HCT116 (cell line): ENCODE measurements at regions not wholly inside any gene's neighbourhood (a gene's known extent, or its start where the extent isn't known, plus 50 kb on each side); places are given as distances from the start of the nearest gene placed in this dataset.

Experiments
- ATAC-seq: fragments of 200-7000 bp; cut with Tn5 transposase; 2 replicates; pipeline ENCODE4 v1.9.1; 2020; ENCODE audit warnings: mild to moderate bottlenecking, moderate library complexity
- BruUV-seq: library from RNA; stranded (reverse); fragments of 400-500 nt; replicated peaks from 2 replicates; lab custom pipeline; 2021; lab: Mats Ljungman, UMichigan
- CTCF ChIA-PET: fragments of 300-600 bp; sonication (Branson Sonifier 250); formaldehyde crosslinking; loops from one replicate; lab custom pipeline; 2021; ENCODE audit warnings: antibody characterized with exemption; lab: Charles Lee
- POLR2A ChIA-PET: fragments of 300-600, 350-600 bp; sonication (Branson Sonifier 250); formaldehyde crosslinking; loops from one replicate; lab custom pipeline; 2021; ENCODE audit warnings: antibody characterized with exemption; lab: Charles Lee
- RAD21 ChIA-PET, 2 experiments: fragments of 300-600 bp; sonication (Branson Sonifier 250); formaldehyde crosslinking; loops; one replicate each; lab custom pipeline; 2023; ENCODE audit warnings: low total read pairs in 2 of 2; ENCODE audit not compliant: uncharacterized antibody in 2 of 2, unreplicated experiment in 2 of 2, low non-redundant PET in 1 of 2; lab: Charles Lee
- DNase-seq: peaks from one replicate; pipeline ENCODE4 v3.0.0-alpha.2; 2010; ENCODE audit warnings: low read depth, low spot score
- H2AFZ ChIP-seq: fragments of 200-600 bp; shearing (Covaris generic), sonication (generic); 2 replicates; pipeline ENCODE4 v1.6.1; 2017; ENCODE audit warnings: low read depth, mixed run types, mixed read lengths, antibody characterized with exemption, low read length; ENCODE audit not compliant: poor library complexity, severe bottlenecking
- H3K27ac ChIP-seq: 2 replicates; pipeline ENCODE4 v1.5.1; 2012; ENCODE audit warnings: low read depth, low read length
- H3K27me3 ChIP-seq: fragments of 200-600 bp; sonication (generic); 2 replicates; pipeline ENCODE4 v1.6.1; 2016; ENCODE audit warnings: mixed run types, low read length, mixed read lengths; ENCODE audit not compliant: insufficient read depth
- H3K36me3 ChIP-seq, 2 experiments: fragments of 200-500 bp in 1 of 2; fragments of 200-600 bp in 1 of 2; sonication (Bioruptor generic) in 1 of 2; sonication (generic) in 1 of 2; 2 replicates each; pipeline versions ENCODE4 v1.5.1 to v1.6.1; 2014 to 2016; ENCODE audit warnings: low read length in 2 of 2, inconsistent platforms in 1 of 2, mixed read lengths in 1 of 2, mixed run types in 1 of 2; ENCODE audit not compliant: insufficient read depth in 2 of 2, control insufficient read depth in 1 of 2
- H3K4me1 ChIP-seq, 2 experiments: fragments of 200-600 bp in 1 of 2; sonication (generic) in 1 of 2; 2 replicates each; pipeline versions ENCODE4 v1.5.1 to v1.6.1; 2012 to 2017; ENCODE audit warnings: low read length in 2 of 2, inconsistent platforms in 1 of 2, mild to moderate bottlenecking in 1 of 2, mixed read lengths in 1 of 2, mixed run types in 1 of 2, moderate library complexity in 1 of 2; ENCODE audit not compliant: insufficient read depth in 2 of 2, control insufficient read depth in 1 of 2
- H3K4me2 ChIP-seq: fragments of 200-600 bp; sonication (generic); 2 replicates; pipeline ENCODE4 v1.6.1; 2017; ENCODE audit warnings: mixed run types, low read length, mixed read lengths
- H3K4me3 ChIP-seq, 2 experiments: fragments of 200-600 bp in 1 of 2; sonication (generic) in 1 of 2; replicated peaks in 1 of 2; 2 replicates each; pipeline ENCODE4 v1.5.1; 2011 to 2016; ENCODE audit warnings: low read length in 2 of 2, control low read depth in 1 of 2, low read depth in 1 of 2, mild to moderate bottlenecking in 1 of 2, mixed read lengths in 1 of 2, mixed run types in 1 of 2
- H3K79me2 ChIP-seq: fragments of 200-600 bp; sonication (generic); 2 replicates; pipeline ENCODE4 v1.6.1; 2017; ENCODE audit warnings: mild to moderate bottlenecking, mixed run types, low read length, moderate library complexity, mixed read lengths; ENCODE audit not compliant: insufficient read depth
- H3K9ac ChIP-seq: fragments of 200-600 bp; sonication (generic); 2 replicates; pipeline ENCODE4 v1.6.1; 2016; ENCODE audit warnings: low read length, mixed read lengths
- H3K9me2 ChIP-seq: fragments of 200-600 bp; sonication (generic), shearing (Covaris generic); 2 replicates; pipeline ENCODE4 v1.6.1; 2017; ENCODE audit warnings: mixed run types, mild to moderate bottlenecking, moderate library complexity; ENCODE audit not compliant: insufficient read depth
- H3K9me3 ChIP-seq, 2 experiments: fragments of 200-500 bp in 1 of 2; fragments of 200-600 bp in 1 of 2; sonication (Bioruptor generic) in 1 of 2; sonication (generic) in 1 of 2; 2 replicates each; pipeline ENCODE4 v1.6.1; 2014 to 2017; ENCODE audit warnings: low read length in 2 of 2, mixed read lengths in 2 of 2, inconsistent platforms in 1 of 2, low read depth in 1 of 2, mild to moderate bottlenecking in 1 of 2, mixed run types in 1 of 2, moderate library complexity in 1 of 2; ENCODE audit not compliant: control insufficient read depth in 1 of 2, insufficient read depth in 1 of 2
- H4K20me1 ChIP-seq: fragments of 200-600 bp; sonication (generic), shearing (Covaris generic); 2 replicates; pipeline ENCODE4 v1.6.1; 2017; ENCODE audit warnings: mixed run types, mild to moderate bottlenecking, moderate library complexity; ENCODE audit not compliant: insufficient read depth
- CBX3 ChIP-seq: IDR thresholded peaks from 2 replicates; pipeline ENCODE4 v1.6.1; 2012; ENCODE audit warnings: low read depth
- CEBPB ChIP-seq: IDR thresholded peaks from 2 replicates; pipeline ENCODE4 v1.6.1; 2012; ENCODE audit warnings: low read depth
- ELF1 ChIP-seq: IDR thresholded peaks from 2 replicates; pipeline ENCODE4 v1.6.1; 2012; ENCODE audit warnings: low read depth, borderline replicate concordance
- EZH2phosphoT487 ChIP-seq: fragments of 200-600 bp; IDR thresholded peaks from 2 replicates; pipeline ENCODE4 v1.6.1; 2018; ENCODE audit warnings: antibody characterized with exemption, borderline replicate concordance
- FOSL1 ChIP-seq: IDR thresholded peaks from 2 replicates; pipeline ENCODE4 v1.6.1; 2012; ENCODE audit warnings: low read depth
- JUND ChIP-seq: IDR thresholded peaks from 2 replicates; pipeline ENCODE4 v1.6.1; 2012
- POLR2A ChIP-seq: IDR thresholded peaks from 2 replicates; pipeline ENCODE4 v1.7.0; 2011; ENCODE audit warnings: borderline replicate concordance; ENCODE audit not compliant: insufficient read depth, insufficient read length; ENCODE audit errors: extremely low read depth
- POLR2AphosphoS5 ChIP-seq: IDR thresholded peaks from 2 replicates; pipeline ENCODE4 v1.6.1; 2011; ENCODE audit warnings: mild to moderate bottlenecking, low read depth, low read length, moderate library complexity
- RAD21 ChIP-seq: IDR thresholded peaks from 2 replicates; pipeline ENCODE4 v1.6.1; 2012; ENCODE audit warnings: low read depth, mild to moderate bottlenecking
- SP1 ChIP-seq: IDR thresholded peaks from 2 replicates; pipeline ENCODE4 v1.6.1; 2012; ENCODE audit warnings: low read depth
- SRF ChIP-seq: IDR thresholded peaks from 2 replicates; pipeline ENCODE4 v1.6.1; 2012; ENCODE audit warnings: low read depth
- TCF7L2 ChIP-seq: IDR thresholded peaks from 2 replicates; pipeline ENCODE4 v1.7.0; 2011; ENCODE audit warnings: borderline replicate concordance, inconsistent platforms; ENCODE audit not compliant: insufficient read depth, insufficient read length; ENCODE audit errors: extremely low read depth
- ZFX ChIP-seq: fragments of 450-650 bp; IDR thresholded peaks from 2 replicates; pipeline ENCODE4 v1.6.1; 2017
- ZNF274 ChIP-seq: fragments of 200-500 bp; sonication (Bioruptor generic); IDR thresholded peaks from 2 replicates; pipeline ENCODE4 v1.6.1; 2014; ENCODE audit warnings: mild to moderate bottlenecking, low read depth, low read length, inconsistent platforms
- intact Hi-C: fragments of 100-400 bp; cut with micrococcal nuclease; formaldehyde crosslinking; loops from 2 replicates; pipeline ENCODE4 v1.10.0; 2022
- TF ChIP-seq, protein P1 (sequence below): IDR thresholded peaks from 2 replicates; pipeline ENCODE4 v1.6.1; 2012; ENCODE audit warnings: low read depth
- TF ChIP-seq, protein P2 (sequence below), 3 experiments: fragments of 200-600 bp in 1 of 3; sonication (generic) in 1 of 3; IDR thresholded peaks in 2 of 3; conservative IDR thresholded peaks in 1 of 3; 2 replicates each; pipeline ENCODE4 v1.5.1; 2012 to 2017; ENCODE audit warnings: low read depth in 2 of 3, low read length in 2 of 3, antibody characterized with exemption in 1 of 3, borderline replicate concordance in 1 of 3, control low read depth in 1 of 3, mild to moderate bottlenecking in 1 of 3, mixed read lengths in 1 of 3, mixed run types in 1 of 3, moderate library complexity in 1 of 3; ENCODE audit not compliant: insufficient read depth in 1 of 3
- TF ChIP-seq, protein P3 (sequence below): IDR thresholded peaks from 2 replicates; pipeline ENCODE4 v1.6.1; 2012

DNA sequence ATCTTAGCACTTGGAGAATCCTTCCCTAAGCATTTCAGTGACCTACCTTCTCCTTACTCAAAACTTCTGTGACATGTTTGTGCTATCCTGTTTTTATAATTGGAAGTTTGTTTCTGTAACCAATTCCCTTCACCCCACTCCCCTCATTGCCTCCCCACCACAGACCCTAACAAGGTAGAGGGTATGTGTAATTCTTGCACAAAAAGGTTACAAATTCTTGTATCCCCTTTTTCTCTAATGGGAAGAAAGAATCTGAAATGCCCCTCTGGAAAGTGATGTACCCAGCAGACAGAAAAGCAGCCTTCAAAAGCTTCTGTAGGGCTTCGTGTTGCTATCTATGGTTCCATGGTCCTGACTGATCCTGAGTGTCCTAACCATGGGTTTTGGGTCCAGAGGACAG is 111.7 kb upstream of the TMEM170B start:
- Histone ChIP-seq H3K4me1 (peaks cover 0 to 20% of the 10 kb centered on the region in 2 experiments; a peak in 2 of 4 replicates), H3K9ac (no peak overlapping the region), H2AFZ (no peak overlapping the region), H3K27me3 (no peaks in the 10 kb centered on the region), H3K9me2 (no peaks in the 10 kb centered on the region), H3K4me2 (no peak overlapping the region), H3K27ac (no peak overlapping the region), H3K36me3 (no peaks in the 10 kb centered on the region), H4K20me1 (no peaks in the 10 kb centered on the region), H3K4me3 (no peak overlapping the region), H3K79me2 (no peaks in the 10 kb centered on the region), H3K9me3 (no peaks in the 10 kb centered on the region)
- DNase-seq (no peak), ATAC-seq (no peak)
- CTCF ChIA-PET, result no interaction called here
- TF ChIP-seq ELF1 (no peak), ZFX (no peak), POLR2AphosphoS5 (no peak), CEBPB (no peak), FOSL1 (no peak), SRF (no peak), ZNF274 (no peak), RAD21 (no peak), SP1 (no peak), EZH2phosphoT487 (no peak), CBX3 (no peak), JUND (no peak), TCF7L2 (no peak), POLR2A (no peak)
- TF ChIP-seq, protein P1, sequence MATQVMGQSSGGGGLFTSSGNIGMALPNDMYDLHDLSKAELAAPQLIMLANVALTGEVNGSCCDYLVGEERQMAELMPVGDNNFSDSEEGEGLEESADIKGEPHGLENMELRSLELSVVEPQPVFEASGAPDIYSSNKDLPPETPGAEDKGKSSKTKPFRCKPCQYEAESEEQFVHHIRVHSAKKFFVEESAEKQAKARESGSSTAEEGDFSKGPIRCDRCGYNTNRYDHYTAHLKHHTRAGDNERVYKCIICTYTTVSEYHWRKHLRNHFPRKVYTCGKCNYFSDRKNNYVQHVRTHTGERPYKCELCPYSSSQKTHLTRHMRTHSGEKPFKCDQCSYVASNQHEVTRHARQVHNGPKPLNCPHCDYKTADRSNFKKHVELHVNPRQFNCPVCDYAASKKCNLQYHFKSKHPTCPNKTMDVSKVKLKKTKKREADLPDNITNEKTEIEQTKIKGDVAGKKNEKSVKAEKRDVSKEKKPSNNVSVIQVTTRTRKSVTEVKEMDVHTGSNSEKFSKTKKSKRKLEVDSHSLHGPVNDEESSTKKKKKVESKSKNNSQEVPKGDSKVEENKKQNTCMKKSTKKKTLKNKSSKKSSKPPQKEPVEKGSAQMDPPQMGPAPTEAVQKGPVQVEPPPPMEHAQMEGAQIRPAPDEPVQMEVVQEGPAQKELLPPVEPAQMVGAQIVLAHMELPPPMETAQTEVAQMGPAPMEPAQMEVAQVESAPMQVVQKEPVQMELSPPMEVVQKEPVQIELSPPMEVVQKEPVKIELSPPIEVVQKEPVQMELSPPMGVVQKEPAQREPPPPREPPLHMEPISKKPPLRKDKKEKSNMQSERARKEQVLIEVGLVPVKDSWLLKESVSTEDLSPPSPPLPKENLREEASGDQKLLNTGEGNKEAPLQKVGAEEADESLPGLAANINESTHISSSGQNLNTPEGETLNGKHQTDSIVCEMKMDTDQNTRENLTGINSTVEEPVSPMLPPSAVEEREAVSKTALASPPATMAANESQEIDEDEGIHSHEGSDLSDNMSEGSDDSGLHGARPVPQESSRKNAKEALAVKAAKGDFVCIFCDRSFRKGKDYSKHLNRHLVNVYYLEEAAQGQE, result no peak
- TF ChIP-seq, protein P2, sequence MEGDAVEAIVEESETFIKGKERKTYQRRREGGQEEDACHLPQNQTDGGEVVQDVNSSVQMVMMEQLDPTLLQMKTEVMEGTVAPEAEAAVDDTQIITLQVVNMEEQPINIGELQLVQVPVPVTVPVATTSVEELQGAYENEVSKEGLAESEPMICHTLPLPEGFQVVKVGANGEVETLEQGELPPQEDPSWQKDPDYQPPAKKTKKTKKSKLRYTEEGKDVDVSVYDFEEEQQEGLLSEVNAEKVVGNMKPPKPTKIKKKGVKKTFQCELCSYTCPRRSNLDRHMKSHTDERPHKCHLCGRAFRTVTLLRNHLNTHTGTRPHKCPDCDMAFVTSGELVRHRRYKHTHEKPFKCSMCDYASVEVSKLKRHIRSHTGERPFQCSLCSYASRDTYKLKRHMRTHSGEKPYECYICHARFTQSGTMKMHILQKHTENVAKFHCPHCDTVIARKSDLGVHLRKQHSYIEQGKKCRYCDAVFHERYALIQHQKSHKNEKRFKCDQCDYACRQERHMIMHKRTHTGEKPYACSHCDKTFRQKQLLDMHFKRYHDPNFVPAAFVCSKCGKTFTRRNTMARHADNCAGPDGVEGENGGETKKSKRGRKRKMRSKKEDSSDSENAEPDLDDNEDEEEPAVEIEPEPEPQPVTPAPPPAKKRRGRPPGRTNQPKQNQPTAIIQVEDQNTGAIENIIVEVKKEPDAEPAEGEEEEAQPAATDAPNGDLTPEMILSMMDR (IDR thresholded peaks at IDR 0.05 in 2 of 3, conservative IDR thresholded peaks at IDR 0.05 in 1 of 3; ENCODE audit: borderline replicate concordance in 1 of 3, insufficient read depth in 1 of 3, low read depth in 2 of 3, low read length in 2 of 3), result no peak
- TF ChIP-seq, protein P3, sequence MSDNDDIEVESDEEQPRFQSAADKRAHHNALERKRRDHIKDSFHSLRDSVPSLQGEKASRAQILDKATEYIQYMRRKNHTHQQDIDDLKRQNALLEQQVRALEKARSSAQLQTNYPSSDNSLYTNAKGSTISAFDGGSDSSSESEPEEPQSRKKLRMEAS, result no peak
- intact Hi-C loops, result no loop called here
- RAD21 ChIA-PET, result no interaction called here
- BruUV-seq, result no TSS peak
- POLR2A ChIA-PET, result no interaction called here
